ENCODE measurements at regions not wholly inside any gene's neighbourhood (a gene's known extent, or its start where the extent isn't known, plus 50 kb on each side); places are given as distances from the start of the nearest gene placed in this dataset.

DNA sequence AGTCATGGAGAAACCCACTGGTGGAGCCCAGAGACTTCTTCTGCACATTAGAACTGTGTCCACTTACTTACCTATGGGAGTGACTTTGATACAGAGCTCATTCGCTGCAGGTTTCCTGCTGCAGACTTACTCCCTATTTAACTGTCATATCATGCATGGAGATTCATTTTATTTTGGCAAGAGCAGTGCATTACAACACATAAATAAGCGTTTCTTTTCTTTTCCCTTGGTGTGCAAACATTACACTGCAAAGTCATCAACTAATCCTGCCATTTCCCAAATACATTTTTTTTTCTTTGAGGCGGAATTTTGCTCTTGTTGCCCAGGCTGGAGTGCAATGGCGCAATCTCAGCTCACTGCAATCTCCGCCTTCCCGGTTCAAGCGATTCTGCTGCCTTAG, 230.9 kb upstream of the SFRP2 start:
- no peak overlapping the region for H3K18ac ChIP-seq (ENCODE audit: insufficient read length, low read depth, low read length)
- H3K79me1 ChIP-seq (ENCODE audit: insufficient read depth, low read depth, low read length, poor library complexity, severe bottlenecking): no peaks in the 10 kb centered on the region
- H3K23me2 ChIP-seq (ENCODE audit: insufficient read length, low read depth, low read length, poor library complexity, severe bottlenecking): no peaks in the 10 kb centered on the region
- Mint-ChIP-seq H3K4me1 (peaks cover 10 to 14% of the 10 kb centered on the region in 2 experiments), H3K4me3 (no peak overlapping the region), H3K9me3 (no peaks in the 10 kb centered on the region), H3K36me3 (ENCODE audit: insufficient read depth in 1 of 3, low read depth in 3 of 3) (no peaks in the 10 kb centered on the region), H3K27me3 (ENCODE audit: low read depth) (peaks cover 3% of the 10 kb centered on the region), H3K27ac (no peak overlapping the region)
- no peak overlapping the region for H3K4ac ChIP-seq (ENCODE audit: low read depth, low read length)
- no peak for DNase-seq
- no peak overlapping the region for H3K27ac ChIP-seq (ENCODE audit: insufficient read length, low read depth, low read length)
- H2BK5ac ChIP-seq (ENCODE audit: insufficient read length, low read length): no peak overlapping the region
- no peak overlapping the region for H2BK15ac ChIP-seq (ENCODE audit: low read depth, low read length)
- H4K20me1 ChIP-seq (ENCODE audit: control insufficient read depth, insufficient read depth, insufficient read length): no peaks in the 10 kb centered on the region
- H3K27me3 ChIP-seq (ENCODE audit: insufficient read depth, low read length): no peaks in the 10 kb centered on the region
- no CpG with 5 or more reads among the region's 7 CpGs for WGBS (ENCODE audit: extremely low coverage, insufficient read length, low lambda C conversion rate)
- no peak overlapping the region for H4K5ac ChIP-seq (ENCODE audit: insufficient read length, low read depth, low read length)
- no peak overlapping the region for H2BK120ac ChIP-seq (ENCODE audit: low read depth, low read length, poor library complexity, severe bottlenecking)
- no peak overlapping the region for H2BK12ac ChIP-seq (ENCODE audit: insufficient read length, low read depth, low read length)
- TF ChIP-seq, protein P1, sequence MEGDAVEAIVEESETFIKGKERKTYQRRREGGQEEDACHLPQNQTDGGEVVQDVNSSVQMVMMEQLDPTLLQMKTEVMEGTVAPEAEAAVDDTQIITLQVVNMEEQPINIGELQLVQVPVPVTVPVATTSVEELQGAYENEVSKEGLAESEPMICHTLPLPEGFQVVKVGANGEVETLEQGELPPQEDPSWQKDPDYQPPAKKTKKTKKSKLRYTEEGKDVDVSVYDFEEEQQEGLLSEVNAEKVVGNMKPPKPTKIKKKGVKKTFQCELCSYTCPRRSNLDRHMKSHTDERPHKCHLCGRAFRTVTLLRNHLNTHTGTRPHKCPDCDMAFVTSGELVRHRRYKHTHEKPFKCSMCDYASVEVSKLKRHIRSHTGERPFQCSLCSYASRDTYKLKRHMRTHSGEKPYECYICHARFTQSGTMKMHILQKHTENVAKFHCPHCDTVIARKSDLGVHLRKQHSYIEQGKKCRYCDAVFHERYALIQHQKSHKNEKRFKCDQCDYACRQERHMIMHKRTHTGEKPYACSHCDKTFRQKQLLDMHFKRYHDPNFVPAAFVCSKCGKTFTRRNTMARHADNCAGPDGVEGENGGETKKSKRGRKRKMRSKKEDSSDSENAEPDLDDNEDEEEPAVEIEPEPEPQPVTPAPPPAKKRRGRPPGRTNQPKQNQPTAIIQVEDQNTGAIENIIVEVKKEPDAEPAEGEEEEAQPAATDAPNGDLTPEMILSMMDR (conservative IDR thresholded peaks at IDR 0.05): no peak
- H3K4me1 ChIP-seq (ENCODE audit: insufficient read depth, low read length): no peaks in the 10 kb centered on the region
- H4K8ac ChIP-seq (replicated peaks; ENCODE audit: insufficient read length, low read depth, low read length): no peak overlapping the region
- H3K79me2 ChIP-seq (ENCODE audit: insufficient read depth, low read length): no peaks in the 10 kb centered on the region
- H2AFZ ChIP-seq (ENCODE audit: low read length): no peak overlapping the region
- no peak overlapping the region for H3K4me2 ChIP-seq (ENCODE audit: insufficient read depth, insufficient read length, low read length)
- H2AK5ac ChIP-seq (ENCODE audit: insufficient read length, low read length): no peak overlapping the region
- H3K9ac ChIP-seq (ENCODE audit: extremely low read depth, insufficient read length, low read length): no peak overlapping the region
- no peak overlapping the region for H3T11ph ChIP-seq (ENCODE audit: low read length)
- no peaks in the 10 kb centered on the region for H3K9me3 ChIP-seq (ENCODE audit: control insufficient read depth, low read depth, low read length)
- no peak overlapping the region for H4K91ac ChIP-seq (ENCODE audit: insufficient read length, low read depth, low read length)
- H3K56ac ChIP-seq (ENCODE audit: insufficient read length, low read depth, low read length): no peak overlapping the region
- H2BK20ac ChIP-seq (ENCODE audit: low read depth, low read length, poor library complexity, severe bottlenecking): no peak overlapping the region
- H3K23ac ChIP-seq (ENCODE audit: insufficient read length, low read depth, low read length): no peak overlapping the region
- no peak overlapping the region for H3K14ac ChIP-seq (ENCODE audit: insufficient read depth, low read length)

All from H9 (cell line).